ENCODE measurements at regions not wholly inside any gene's neighbourhood (a gene's known extent, or its start where the extent isn't known, plus 50 kb on each side); places are given as distances from the start of the nearest gene placed in this dataset.

DNA sequence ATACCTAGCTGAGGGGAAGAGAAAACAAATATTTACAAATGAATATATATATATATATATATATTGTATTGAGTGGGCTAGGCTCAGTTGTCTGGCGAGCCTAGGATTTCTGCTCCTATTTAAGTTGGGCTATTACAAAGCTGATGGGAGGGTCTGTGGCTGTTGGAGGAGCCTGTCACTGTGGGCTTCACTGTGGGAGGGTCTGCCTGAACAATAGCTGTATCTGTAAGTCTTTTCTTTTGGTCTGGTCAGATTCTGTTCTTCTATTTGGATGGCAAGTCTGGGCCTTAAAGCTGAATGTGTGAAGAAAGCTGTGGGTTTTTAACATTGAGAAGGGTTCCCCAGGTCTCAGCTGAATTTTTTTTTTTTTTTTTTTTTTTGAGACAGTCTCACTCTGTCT is 220.6 kb upstream of the LYZL1 start:
- TF ChIP-seq, protein P1, sequence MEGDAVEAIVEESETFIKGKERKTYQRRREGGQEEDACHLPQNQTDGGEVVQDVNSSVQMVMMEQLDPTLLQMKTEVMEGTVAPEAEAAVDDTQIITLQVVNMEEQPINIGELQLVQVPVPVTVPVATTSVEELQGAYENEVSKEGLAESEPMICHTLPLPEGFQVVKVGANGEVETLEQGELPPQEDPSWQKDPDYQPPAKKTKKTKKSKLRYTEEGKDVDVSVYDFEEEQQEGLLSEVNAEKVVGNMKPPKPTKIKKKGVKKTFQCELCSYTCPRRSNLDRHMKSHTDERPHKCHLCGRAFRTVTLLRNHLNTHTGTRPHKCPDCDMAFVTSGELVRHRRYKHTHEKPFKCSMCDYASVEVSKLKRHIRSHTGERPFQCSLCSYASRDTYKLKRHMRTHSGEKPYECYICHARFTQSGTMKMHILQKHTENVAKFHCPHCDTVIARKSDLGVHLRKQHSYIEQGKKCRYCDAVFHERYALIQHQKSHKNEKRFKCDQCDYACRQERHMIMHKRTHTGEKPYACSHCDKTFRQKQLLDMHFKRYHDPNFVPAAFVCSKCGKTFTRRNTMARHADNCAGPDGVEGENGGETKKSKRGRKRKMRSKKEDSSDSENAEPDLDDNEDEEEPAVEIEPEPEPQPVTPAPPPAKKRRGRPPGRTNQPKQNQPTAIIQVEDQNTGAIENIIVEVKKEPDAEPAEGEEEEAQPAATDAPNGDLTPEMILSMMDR (IDR thresholded peaks at IDR 0.05): no peak
- no peak for TF ChIP-seq EZH2 (IDR thresholded peaks at IDR 0.05)
- TF ChIP-seq EZH2phosphoT487 (IDR thresholded peaks at IDR 0.05): no peak

All from neural progenitor cell (in vitro differentiated cells).